Naive thymus-derived CD8-positive, alpha-beta T cell (primary cell): ENCODE measurements at regions not wholly inside any gene's neighbourhood (a gene's known extent, or its start where the extent isn't known, plus 50 kb on each side); places are given as distances from the start of the nearest gene placed in this dataset.
"Not testable (repeated sequence)": the region's sequence is repeated elsewhere in the genome, so short reads cannot be mapped to it uniquely, and the experiment has no call there.

ENCODE experiments used
- ATAC-seq, 2 donors: fragments of 150-1000 bp; cut with Tn5 transposase in 1 of 2; sonication (Bioruptor Pico), chemical (Tn5 transposase) in 1 of 2; 1 replicate in 1 of 2; 2 replicates in 1 of 2; pipeline ENCODE4 v1.10.0; 2021; ENCODE audit warnings: mild to moderate bottlenecking in 2 of 2, moderate library complexity in 2 of 2
- POLR2A ChIA-PET: fragments of 350-600 bp; sonication (Branson Sonifier 250); formaldehyde crosslinking; loops from one replicate; lab custom pipeline; 2021; ENCODE audit warnings: antibody characterized with exemption; lab: Charles Lee
- DNase-seq, 10 donors: peaks; one replicate each; pipeline versions ENCODE4 v3.0.0 to v3.0.0-alpha.2; 2020 to 2022
- H3K27ac Mint-ChIP-seq, 10 donors: one replicate each; pipeline ENCODE4 v1.8.0; 2020 to 2022; ENCODE audit warnings: mild to moderate bottlenecking in 10 of 10, mixed read lengths in 10 of 10, moderate library complexity in 4 of 10, inconsistent platforms in 1 of 10
- H3K27me3 Mint-ChIP-seq, 5 donors: one replicate each; pipeline ENCODE4 v1.8.0; 2021 to 2022; ENCODE audit warnings: mixed read lengths in 5 of 5
- H3K36me3 Mint-ChIP-seq, 3 donors: one replicate each; pipeline ENCODE4 v1.8.0; 2020 to 2022; ENCODE audit warnings: mixed read lengths in 3 of 3, mild to moderate bottlenecking in 2 of 3, inconsistent platforms in 1 of 3
- H3K4me1 Mint-ChIP-seq, 4 donors: one replicate each; pipeline ENCODE4 v1.8.0; 2021 to 2022; ENCODE audit warnings: mixed read lengths in 4 of 4
- H3K4me3 Mint-ChIP-seq, 10 donors: one replicate each; pipeline ENCODE4 v1.8.0; 2020 to 2022; ENCODE audit warnings: mild to moderate bottlenecking in 10 of 10, mixed read lengths in 10 of 10, moderate library complexity in 6 of 10, inconsistent platforms in 1 of 10
- H3K9me3 Mint-ChIP-seq, 9 donors: one replicate each; pipeline ENCODE4 v1.8.0; 2020 to 2022; ENCODE audit warnings: mixed read lengths in 9 of 9, mild to moderate bottlenecking in 3 of 9, inconsistent platforms in 1 of 9, moderate library complexity in 1 of 9

GRCh38 chr7:155378959-155379871 lies 78.7 kb upstream of the EN2 start:
- H3K36me3 Mint-ChIP-seq, result peaks cover 0 to 5% (median 0%) of the 10 kb centered on the region in 3 donors
- H3K4me3 Mint-ChIP-seq, result no peak overlapping the region
- H3K27me3 Mint-ChIP-seq, result peaks cover 46 to 94% (median 73%) of the 10 kb centered on the region in 5 donors
- H3K9me3 Mint-ChIP-seq, result no peaks in the 10 kb centered on the region
- H3K4me1 Mint-ChIP-seq, result peaks cover 22 to 57% (median 50%) of the 10 kb centered on the region in 4 donors
- POLR2A ChIA-PET, result no interaction called here
- no peak overlapping the region for H3K27ac Mint-ChIP-seq
- DNase-seq, result no peak
- ATAC-seq, result no peak

GRCh38 chr7:155380221-155380861 lies 77.6 kb upstream of the EN2 start:
- Mint-ChIP-seq H3K4me1 (peaks cover 15 to 45% (median 42%) of the 10 kb centered on the region in 4 donors), H3K36me3 (peaks cover 0 to 5% (median 2%) of the 10 kb centered on the region in 3 donors), H3K27ac (no peak overlapping the region), H3K4me3 (peak overlapping the region in 6 of 10 donors; percentile 11 to 72 (median 54)), H3K9me3 (no peaks in the 10 kb centered on the region), H3K27me3 (peaks cover 52 to 94% (median 73%) of the 10 kb centered on the region in 5 donors)
- ATAC-seq, result peak; percentile 89 to 93
- peak; percentile 34 to 78 (median 48) for DNase-seq
- POLR2A ChIA-PET, result no interaction called here

GRCh38 chr7:155380976-155381851 lies 76.7 kb upstream of the EN2 start:
- peak overlapping the region in 8 of 10 donors; percentile 3 to 83 (median 66) for H3K4me3 Mint-ChIP-seq
- peak overlapping the region in 1 of 10 donors; percentile 15 for H3K27ac Mint-ChIP-seq
- peaks cover 0 to 2% (median 0%) of the 10 kb centered on the region in 3 donors for H3K36me3 Mint-ChIP-seq
- no peaks in the 10 kb centered on the region for H3K9me3 Mint-ChIP-seq
- peaks cover 47 to 94% (median 69%) of the 10 kb centered on the region in 5 donors for H3K27me3 Mint-ChIP-seq
- ATAC-seq (no peak), DNase-seq (no peak)
- H3K4me1 Mint-ChIP-seq, result peaks cover 10 to 37% (median 33%) of the 10 kb centered on the region in 4 donors
- POLR2A ChIA-PET, result no interaction called here

- no peak for ATAC-seq
- DNase-seq, result peak in 1 of 10 donors; percentile 50
- H3K4me3 Mint-ChIP-seq, result peak overlapping the region; percentile 18 to 83 (median 69)
- peaks cover 0 to 2% (median 0%) of the 10 kb centered on the region in 3 donors for H3K36me3 Mint-ChIP-seq
- H3K27ac Mint-ChIP-seq, result peak overlapping the region in 1 of 10 donors; percentile 15
- H3K9me3 Mint-ChIP-seq, result no peaks in the 10 kb centered on the region
- POLR2A ChIA-PET, result no interaction called here
- peaks cover 44 to 94% (median 67%) of the 10 kb centered on the region in 5 donors for H3K27me3 Mint-ChIP-seq
- H3K4me1 Mint-ChIP-seq, result peaks cover 10 to 34% (median 30%) of the 10 kb centered on the region in 4 donors
Measured at GRCh38 chr7:155381852-155382801, 75.8 kb upstream of the EN2 start.

- peak overlapping the region in 4 of 10 donors; percentile 4 to 72 (median 22) for H3K4me3 Mint-ChIP-seq
- DNase-seq (peak in 1 of 10 donors; percentile 31), ATAC-seq (no peak)
- H3K36me3 Mint-ChIP-seq, result peaks cover 0 to 2% (median 0%) of the 10 kb centered on the region in 3 donors
- H3K27ac Mint-ChIP-seq, result no peak overlapping the region
- POLR2A ChIA-PET, result no interaction called here
- H3K4me1 Mint-ChIP-seq, result peaks cover 10 to 34% (median 25%) of the 10 kb centered on the region in 4 donors
- peaks cover 44 to 94% (median 67%) of the 10 kb centered on the region in 5 donors for H3K27me3 Mint-ChIP-seq
- H3K9me3 Mint-ChIP-seq, result no peaks in the 10 kb centered on the region
Measured at GRCh38 chr7:155382802-155383171, 75.1 kb upstream of the EN2 start.

- no peaks in the 10 kb centered on the region for H3K9me3 Mint-ChIP-seq
- DNase-seq (peak in 1 of 10 donors; percentile 50), ATAC-seq (no peak)
- peaks cover 42 to 94% (median 65%) of the 10 kb centered on the region in 5 donors for H3K27me3 Mint-ChIP-seq
- no peak overlapping the region for H3K27ac Mint-ChIP-seq
- peak overlapping the region in 2 of 10 donors; percentile 19 to 38 for H3K4me3 Mint-ChIP-seq
- POLR2A ChIA-PET, result no interaction called here
- H3K4me1 Mint-ChIP-seq, result peaks cover 8 to 29% (median 18%) of the 10 kb centered on the region in 4 donors
- H3K36me3 Mint-ChIP-seq, result peaks cover 0 to 2% (median 0%) of the 10 kb centered on the region in 3 donors
Measured at GRCh38 chr7:155383756-155384491, 74.0 kb upstream of the EN2 start.

- peak overlapping the region in 1 of 10 donors; percentile 25 for H3K27ac Mint-ChIP-seq
- no peaks in the 10 kb centered on the region for H3K9me3 Mint-ChIP-seq
- peak in 1 of 10 donors; percentile 54 for DNase-seq
- ATAC-seq, result no peak
- POLR2A ChIA-PET, result no interaction called here
- peaks cover 0 to 2% (median 0%) of the 10 kb centered on the region in 3 donors for H3K36me3 Mint-ChIP-seq
- H3K4me3 Mint-ChIP-seq, result no peak overlapping the region
- peaks cover 6 to 28% (median 17%) of the 10 kb centered on the region in 4 donors for H3K4me1 Mint-ChIP-seq
- H3K27me3 Mint-ChIP-seq, result peaks cover 35 to 94% (median 62%) of the 10 kb centered on the region in 5 donors
Measured at GRCh38 chr7:155384751-155385150, 73.2 kb upstream of the EN2 start.

GRCh38 chr7:155385182-155385581 lies 72.7 kb upstream of the EN2 start:
- DNase-seq, result peak in 1 of 10 donors; percentile 40
- peaks cover 31 to 94% (median 62%) of the 10 kb centered on the region in 5 donors for H3K27me3 Mint-ChIP-seq
- H3K36me3 Mint-ChIP-seq, H3K27ac Mint-ChIP-seq, H3K9me3 Mint-ChIP-seq, ATAC-seq, POLR2A ChIA-PET, H3K4me3 Mint-ChIP-seq: not testable (repeated sequence)
- H3K4me1 Mint-ChIP-seq, result peaks cover 6 to 24% (median 14%) of the 10 kb centered on the region in 4 donors

- no peak for ATAC-seq
- no peak overlapping the region for H3K4me3 Mint-ChIP-seq
- H3K27me3 Mint-ChIP-seq, result peaks cover 26 to 86% (median 51%) of the 10 kb centered on the region in 5 donors
- POLR2A ChIA-PET, result no interaction called here
- no peaks in the 10 kb centered on the region for H3K9me3 Mint-ChIP-seq
- DNase-seq, result peak in 1 of 10 donors; percentile 32
- no peak overlapping the region for H3K27ac Mint-ChIP-seq
- H3K4me1 Mint-ChIP-seq, result peaks cover 3 to 10% (median 6%) of the 10 kb centered on the region in 4 donors
- peaks cover 0 to 2% (median 0%) of the 10 kb centered on the region in 3 donors for H3K36me3 Mint-ChIP-seq
Measured at GRCh38 chr7:155386608-155387007, 71.3 kb upstream of the EN2 start.

GRCh38 chr7:155387066-155387620 lies 70.8 kb upstream of the EN2 start:
- ATAC-seq (no peak), DNase-seq (peak in 1 of 10 donors; percentile 52)
- H3K9me3 Mint-ChIP-seq, result no peaks in the 10 kb centered on the region
- POLR2A ChIA-PET, result no interaction called here
- no peak overlapping the region for H3K4me3 Mint-ChIP-seq
- H3K27ac Mint-ChIP-seq, result peak overlapping the region in 1 of 10 donors; percentile 67
- peaks cover 0 to 2% (median 0%) of the 10 kb centered on the region in 3 donors for H3K36me3 Mint-ChIP-seq
- H3K4me1 Mint-ChIP-seq, result peaks cover 0 to 4% (median 2%) of the 10 kb centered on the region in 4 donors
- peaks cover 25 to 81% (median 47%) of the 10 kb centered on the region in 5 donors for H3K27me3 Mint-ChIP-seq
